ENCODE measurements at regions not wholly inside any gene's neighbourhood (a gene's known extent, or its start where the extent isn't known, plus 50 kb on each side); places are given as distances from the start of the nearest gene placed in this dataset.

DNA sequence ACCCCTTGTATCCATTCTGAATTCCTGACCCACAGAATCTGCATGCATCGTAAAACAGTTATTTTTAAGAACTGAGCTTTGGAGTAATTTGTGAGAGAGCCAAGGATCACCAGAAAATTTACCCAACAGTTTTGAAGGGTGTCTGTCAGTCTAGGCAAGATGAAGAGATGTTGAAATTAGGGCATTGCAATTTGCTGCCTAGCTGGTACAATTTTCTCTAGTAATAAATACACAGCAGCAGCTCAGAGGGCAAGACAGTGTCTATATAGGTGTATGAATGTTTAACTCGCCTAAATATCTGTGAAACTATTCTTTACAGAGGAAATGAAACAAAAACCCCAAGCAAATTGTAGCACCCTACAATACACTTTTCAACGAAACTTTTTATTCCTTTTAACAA lies 377.8 kb upstream of the POU3F3 start:
- TF ChIP-seq, protein P1, sequence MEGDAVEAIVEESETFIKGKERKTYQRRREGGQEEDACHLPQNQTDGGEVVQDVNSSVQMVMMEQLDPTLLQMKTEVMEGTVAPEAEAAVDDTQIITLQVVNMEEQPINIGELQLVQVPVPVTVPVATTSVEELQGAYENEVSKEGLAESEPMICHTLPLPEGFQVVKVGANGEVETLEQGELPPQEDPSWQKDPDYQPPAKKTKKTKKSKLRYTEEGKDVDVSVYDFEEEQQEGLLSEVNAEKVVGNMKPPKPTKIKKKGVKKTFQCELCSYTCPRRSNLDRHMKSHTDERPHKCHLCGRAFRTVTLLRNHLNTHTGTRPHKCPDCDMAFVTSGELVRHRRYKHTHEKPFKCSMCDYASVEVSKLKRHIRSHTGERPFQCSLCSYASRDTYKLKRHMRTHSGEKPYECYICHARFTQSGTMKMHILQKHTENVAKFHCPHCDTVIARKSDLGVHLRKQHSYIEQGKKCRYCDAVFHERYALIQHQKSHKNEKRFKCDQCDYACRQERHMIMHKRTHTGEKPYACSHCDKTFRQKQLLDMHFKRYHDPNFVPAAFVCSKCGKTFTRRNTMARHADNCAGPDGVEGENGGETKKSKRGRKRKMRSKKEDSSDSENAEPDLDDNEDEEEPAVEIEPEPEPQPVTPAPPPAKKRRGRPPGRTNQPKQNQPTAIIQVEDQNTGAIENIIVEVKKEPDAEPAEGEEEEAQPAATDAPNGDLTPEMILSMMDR (IDR thresholded peaks at IDR 0.05 in 8 of 11, conservative IDR thresholded peaks at IDR 0.05 in 3 of 11): no peak
- no peak for TF ChIP-seq POLR2A (IDR thresholded peaks at IDR 0.05)

Data from spleen (tissue), 7 donors.